Upper lobe of left lung (tissue), 4 donors: ENCODE measurements at regions not wholly inside any gene's neighbourhood (a gene's known extent, or its start where the extent isn't known, plus 50 kb on each side); places are given as distances from the start of the nearest gene placed in this dataset.

Experiments
- EP300 ChIP-seq, 4 donors: sonication (generic); formaldehyde crosslinking; IDR thresholded peaks; one replicate each; pipeline ENCODE4 v1.5.1; 2017; ENCODE audit warnings: antibody characterized with exemption in 4 of 4, control low read depth in 2 of 4
- POLR2A ChIP-seq, 4 donors: fragments of 450-650 bp; IDR thresholded peaks; one replicate each; pipeline ENCODE4 v1.5.1; 2016 to 2017; ENCODE audit warnings: antibody characterized with exemption in 4 of 4, mild to moderate bottlenecking in 2 of 4
- POLR2AphosphoS5 ChIP-seq, 2 donors: sonication (generic); formaldehyde crosslinking; IDR thresholded peaks; one replicate each; pipeline ENCODE4 v1.5.1; 2017; ENCODE audit warnings: antibody characterized with exemption in 2 of 2
- TF ChIP-seq, protein P1 (sequence below), 6 experiments: fragments of 450-650 bp in 4 of 6; fragments of 200-600 bp in 2 of 6; sonication (generic) in 2 of 6; IDR thresholded peaks; one replicate each; pipeline ENCODE4 v1.5.1; 2016 to 2019; ENCODE audit warnings: antibody characterized with exemption in 6 of 6

- TF ChIP-seq, protein P1, sequence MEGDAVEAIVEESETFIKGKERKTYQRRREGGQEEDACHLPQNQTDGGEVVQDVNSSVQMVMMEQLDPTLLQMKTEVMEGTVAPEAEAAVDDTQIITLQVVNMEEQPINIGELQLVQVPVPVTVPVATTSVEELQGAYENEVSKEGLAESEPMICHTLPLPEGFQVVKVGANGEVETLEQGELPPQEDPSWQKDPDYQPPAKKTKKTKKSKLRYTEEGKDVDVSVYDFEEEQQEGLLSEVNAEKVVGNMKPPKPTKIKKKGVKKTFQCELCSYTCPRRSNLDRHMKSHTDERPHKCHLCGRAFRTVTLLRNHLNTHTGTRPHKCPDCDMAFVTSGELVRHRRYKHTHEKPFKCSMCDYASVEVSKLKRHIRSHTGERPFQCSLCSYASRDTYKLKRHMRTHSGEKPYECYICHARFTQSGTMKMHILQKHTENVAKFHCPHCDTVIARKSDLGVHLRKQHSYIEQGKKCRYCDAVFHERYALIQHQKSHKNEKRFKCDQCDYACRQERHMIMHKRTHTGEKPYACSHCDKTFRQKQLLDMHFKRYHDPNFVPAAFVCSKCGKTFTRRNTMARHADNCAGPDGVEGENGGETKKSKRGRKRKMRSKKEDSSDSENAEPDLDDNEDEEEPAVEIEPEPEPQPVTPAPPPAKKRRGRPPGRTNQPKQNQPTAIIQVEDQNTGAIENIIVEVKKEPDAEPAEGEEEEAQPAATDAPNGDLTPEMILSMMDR (IDR thresholded peaks at IDR 0.05): no peak
- TF ChIP-seq POLR2A (IDR thresholded peaks at IDR 0.05) (no peak), EP300 (IDR thresholded peaks at IDR 0.05) (no peak), POLR2AphosphoS5 (IDR thresholded peaks at IDR 0.05) (no peak)
These were observed 728.6 kb upstream of the ADGRL2 start for GRCh38 chr1:81071969-81072753.
